Chondrocyte (in vitro differentiated cells): ENCODE measurements at regions not wholly inside any gene's neighbourhood (a gene's known extent, or its start where the extent isn't known, plus 50 kb on each side); places are given as distances from the start of the nearest gene placed in this dataset.

ENCODE experiments used
- DNase-seq: peaks from one replicate; pipeline ENCODE4 v3.0.0; 2021; ENCODE audit warnings: mixed read lengths, low spot score
- H3K27ac Mint-ChIP-seq: one replicate; pipeline ENCODE4 v1.8.0; 2021; ENCODE audit warnings: mild to moderate bottlenecking, moderate library complexity, mixed read lengths; ENCODE audit not compliant: unreplicated experiment
- H3K27me3 Mint-ChIP-seq: 2 replicates; pipeline ENCODE4 v1.8.0; 2021; ENCODE audit warnings: low read depth, mixed read lengths
- H3K36me3 Mint-ChIP-seq: 2 replicates; pipeline ENCODE4 v1.8.0; 2021; ENCODE audit warnings: low read depth, mixed read lengths
- H3K4me1 Mint-ChIP-seq: 2 replicates; pipeline ENCODE4 v1.8.0; 2021; ENCODE audit warnings: low read depth, mild to moderate bottlenecking, mixed read lengths
- H3K4me3 Mint-ChIP-seq: one replicate; pipeline ENCODE4 v1.8.0; 2021; ENCODE audit warnings: mild to moderate bottlenecking, moderate library complexity, mixed read lengths; ENCODE audit not compliant: unreplicated experiment
- H3K9me3 Mint-ChIP-seq: 2 replicates; pipeline ENCODE4 v1.8.0; 2021; ENCODE audit warnings: low read depth, mixed read lengths
- TF ChIP-seq, protein P1 (sequence below): fragments of 200-600 bp; sonication (generic); IDR thresholded peaks from 2 replicates; pipeline ENCODE4 v1.5.0; 2021; ENCODE audit warnings: antibody characterized with exemption, mild to moderate bottlenecking, moderate library complexity

DNA sequence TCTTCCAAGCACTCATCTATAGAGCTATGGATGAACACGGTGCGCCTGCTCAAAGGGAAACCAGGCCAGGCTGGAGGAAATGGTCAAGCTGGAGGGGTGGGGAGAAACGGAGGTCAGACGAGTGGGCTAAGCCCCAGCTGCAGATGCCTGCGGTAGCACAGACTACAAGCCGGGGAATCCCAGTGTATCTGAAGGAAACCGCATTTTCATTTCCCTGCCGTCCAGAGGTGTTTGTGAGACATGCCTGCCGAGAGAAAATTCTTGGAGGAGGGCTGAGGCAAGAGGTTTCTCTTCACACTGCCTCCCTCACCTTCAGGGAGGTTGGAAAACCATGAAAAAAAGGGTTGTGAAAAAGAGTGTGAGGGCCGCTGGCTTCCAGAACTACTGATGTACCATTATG lies 102.0 kb upstream of the FOXN3 start:
- Mint-ChIP-seq H3K27ac (no peak overlapping the region), H3K9me3 (peaks cover 12% of the 10 kb centered on the region), H3K36me3 (peaks cover 18% of the 10 kb centered on the region), H3K27me3 (no peaks in the 10 kb centered on the region), H3K4me1 (peaks cover 4% of the 10 kb centered on the region), H3K4me3 (no peak overlapping the region)
- no peak for DNase-seq
- TF ChIP-seq, protein P1, sequence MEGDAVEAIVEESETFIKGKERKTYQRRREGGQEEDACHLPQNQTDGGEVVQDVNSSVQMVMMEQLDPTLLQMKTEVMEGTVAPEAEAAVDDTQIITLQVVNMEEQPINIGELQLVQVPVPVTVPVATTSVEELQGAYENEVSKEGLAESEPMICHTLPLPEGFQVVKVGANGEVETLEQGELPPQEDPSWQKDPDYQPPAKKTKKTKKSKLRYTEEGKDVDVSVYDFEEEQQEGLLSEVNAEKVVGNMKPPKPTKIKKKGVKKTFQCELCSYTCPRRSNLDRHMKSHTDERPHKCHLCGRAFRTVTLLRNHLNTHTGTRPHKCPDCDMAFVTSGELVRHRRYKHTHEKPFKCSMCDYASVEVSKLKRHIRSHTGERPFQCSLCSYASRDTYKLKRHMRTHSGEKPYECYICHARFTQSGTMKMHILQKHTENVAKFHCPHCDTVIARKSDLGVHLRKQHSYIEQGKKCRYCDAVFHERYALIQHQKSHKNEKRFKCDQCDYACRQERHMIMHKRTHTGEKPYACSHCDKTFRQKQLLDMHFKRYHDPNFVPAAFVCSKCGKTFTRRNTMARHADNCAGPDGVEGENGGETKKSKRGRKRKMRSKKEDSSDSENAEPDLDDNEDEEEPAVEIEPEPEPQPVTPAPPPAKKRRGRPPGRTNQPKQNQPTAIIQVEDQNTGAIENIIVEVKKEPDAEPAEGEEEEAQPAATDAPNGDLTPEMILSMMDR = no peak

DNA sequence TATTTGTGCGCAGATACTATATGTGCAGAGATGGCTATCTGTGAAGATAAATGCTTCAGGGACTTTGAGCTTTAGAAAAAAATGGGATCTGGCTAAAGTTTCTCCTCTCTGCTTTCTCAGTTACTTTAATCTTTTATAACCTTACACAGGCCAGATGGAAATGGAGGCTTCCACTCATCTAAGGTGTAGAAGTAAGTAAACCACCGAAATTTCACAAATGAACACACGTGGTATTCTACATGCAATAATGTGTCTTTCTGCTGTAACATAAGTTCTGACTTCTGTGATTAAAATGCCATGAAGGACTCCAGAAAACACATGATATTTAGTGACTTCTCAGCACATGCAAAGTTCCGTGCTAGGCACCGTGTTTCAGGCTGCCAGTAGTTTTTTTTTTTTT lies 99.1 kb upstream of the FOXN3 start:
- Mint-ChIP-seq H3K4me1 (peaks cover 6% of the 10 kb centered on the region), H3K27ac (no peak overlapping the region), H3K27me3 (no peaks in the 10 kb centered on the region), H3K4me3 (no peak overlapping the region), H3K9me3 (peaks cover 2% of the 10 kb centered on the region), H3K36me3 (peaks cover 16% of the 10 kb centered on the region)
- TF ChIP-seq, protein P1 = no peak
- no peak for DNase-seq

DNA sequence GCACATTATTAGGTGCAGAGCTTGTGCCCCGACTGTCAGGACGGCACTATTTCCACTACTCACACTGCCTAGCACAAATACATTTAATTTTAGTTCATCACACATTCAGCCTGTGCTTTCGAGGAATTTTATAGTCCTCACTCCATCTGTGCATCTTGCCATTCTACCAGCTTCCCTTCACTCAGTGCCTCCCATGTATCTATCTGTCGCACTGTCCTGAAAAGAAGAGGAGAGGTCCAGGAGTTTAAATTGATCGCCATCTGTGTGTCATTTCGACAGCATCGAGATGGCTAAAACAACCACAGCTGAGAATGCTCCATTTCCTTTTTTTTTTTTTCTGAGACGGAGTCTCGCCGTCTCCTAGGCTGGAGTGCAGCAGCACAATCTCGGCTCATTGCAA lies 97.6 kb upstream of the FOXN3 start:
- H3K4me3 Mint-ChIP-seq = no peak overlapping the region
- H3K9me3 Mint-ChIP-seq = no peaks in the 10 kb centered on the region
- peaks cover 22% of the 10 kb centered on the region for H3K4me1 Mint-ChIP-seq
- H3K27me3 Mint-ChIP-seq = no peaks in the 10 kb centered on the region
- TF ChIP-seq, protein P1 = no peak
- peaks cover 13% of the 10 kb centered on the region for H3K36me3 Mint-ChIP-seq
- DNase-seq = no peak
- H3K27ac Mint-ChIP-seq = no peak overlapping the region

DNA sequence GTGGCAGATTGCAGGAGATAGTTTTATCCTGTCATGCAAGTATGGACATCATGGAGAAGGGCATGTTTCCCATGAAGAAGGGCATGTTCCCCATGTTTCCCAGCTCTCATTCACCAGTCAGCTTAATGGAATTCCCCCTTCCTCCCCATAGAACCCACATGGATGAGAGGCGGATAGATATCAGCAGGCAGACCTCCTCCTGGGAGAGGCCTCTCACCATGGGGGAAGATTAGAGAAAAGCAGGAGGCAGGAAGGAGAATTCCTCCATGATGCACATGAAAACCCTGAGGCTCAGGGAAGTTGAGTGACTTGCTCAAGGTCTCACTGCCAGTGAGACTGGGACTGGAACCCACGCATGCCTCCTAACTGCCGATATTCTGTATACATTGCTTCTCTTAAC lies 92.9 kb upstream of the FOXN3 start:
- Mint-ChIP-seq H3K4me3 (no peak overlapping the region), H3K4me1 (peaks cover 46% of the 10 kb centered on the region), H3K9me3 (no peaks in the 10 kb centered on the region), H3K36me3 (peaks cover 6% of the 10 kb centered on the region), H3K27ac (peak overlapping the region; percentile 55), H3K27me3 (no peaks in the 10 kb centered on the region)
- DNase-seq = no peak
- TF ChIP-seq, protein P1 = no peak

DNA sequence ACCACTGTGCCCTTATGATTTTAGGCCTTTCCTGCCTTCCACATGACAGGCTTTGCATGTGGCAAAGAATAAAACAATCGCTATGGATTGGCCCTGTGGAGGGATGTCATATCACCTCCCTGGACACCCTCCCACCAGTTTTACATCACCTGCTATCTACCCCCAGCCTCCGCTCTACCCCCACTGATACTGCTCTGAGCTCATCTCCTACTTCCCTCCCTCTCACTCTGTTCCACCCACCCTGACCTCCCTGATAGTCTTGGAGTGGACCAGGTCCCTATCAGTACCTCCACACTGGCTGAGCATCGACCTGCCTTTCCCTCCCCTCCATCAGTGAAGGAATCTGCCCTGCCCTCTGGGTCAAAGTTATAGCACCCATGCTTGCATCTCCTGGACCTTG lies 91.8 kb upstream of the FOXN3 start:
- Mint-ChIP-seq H3K36me3 (peaks cover 4% of the 10 kb centered on the region), H3K4me3 (no peak overlapping the region), H3K27me3 (no peaks in the 10 kb centered on the region), H3K4me1 (peaks cover 56% of the 10 kb centered on the region), H3K27ac (no peak overlapping the region), H3K9me3 (no peaks in the 10 kb centered on the region)
- TF ChIP-seq, protein P1 = no peak
- DNase-seq = no peak
